ENCODE measurements at regions not wholly inside any gene's neighbourhood (a gene's known extent, or its start where the extent isn't known, plus 50 kb on each side); places are given as distances from the start of the nearest gene placed in this dataset.

- Histone ChIP-seq H3K4me3 (replicated peaks in 1 of 3; ENCODE audit: insufficient read depth in 1 of 3, low read depth in 1 of 3, low read length in 3 of 3) (no peak overlapping the region), H3K9me3 (replicated peaks; ENCODE audit: control insufficient read depth, insufficient read depth, low read length) (no peaks in the 10 kb centered on the region), H3K9ac (replicated peaks; ENCODE audit: extremely low read depth, insufficient read depth, low read length) (no peak overlapping the region), H3K36me3 (ENCODE audit: control insufficient read depth in 2 of 2, extremely low read depth in 1 of 2, insufficient read depth in 2 of 2, low read length in 2 of 2) (no peaks in the 10 kb centered on the region), H2AFZ (ENCODE audit: low read depth, low read length) (no peak overlapping the region), H3K79me2 (ENCODE audit: control insufficient read depth, insufficient read depth, low read length) (no peaks in the 10 kb centered on the region), H3K27me3 (ENCODE audit: control insufficient read depth in 2 of 2, insufficient read depth in 2 of 2, low read length in 2 of 2) (no peaks in the 10 kb centered on the region), H3K27ac (ENCODE audit: insufficient read depth, low read depth, low read length) (no peak overlapping the region), H3K4me1 (ENCODE audit: control insufficient read depth, extremely low read depth, insufficient read depth, low read length) (no peaks in the 10 kb centered on the region), H3K4me2 (ENCODE audit: insufficient read depth, low read length) (no peak overlapping the region), H4K20me1 (replicated peaks; ENCODE audit: control insufficient read depth, extremely low read depth, insufficient read depth, low read length) (no peaks in the 10 kb centered on the region), H3K9me1 (replicated peaks; ENCODE audit: control insufficient read depth, extremely low read depth, insufficient read depth, low read length) (no peaks in the 10 kb centered on the region)
- ChIA-PET POLR2A (no interaction called here), CTCF (interaction anchor here (1.4 kb wide), 1 partner anchor 10 kb away, joined by 6 read pairs; no protein-coding TSS in a partner anchor)
- FAIRE-seq (no peak), DNase-seq (ENCODE audit: low read depth, low spot score) (no peak)
- BruUV-seq (replicated peaks) = no TSS peak
- dilution Hi-C loops (cut with MboI; ENCODE audit: extremely low pct_ligation_motif_present, low sequenced_read_pairs) (no loop called here), intact Hi-C loops (cut with micrococcal nuclease) (no loop called here)
- TF ChIP-seq CTCF (IDR thresholded peaks at IDR 0.05; ENCODE audit: extremely low read depth in 1 of 2, insufficient read depth in 1 of 2, low read depth in 1 of 2, low read length in 2 of 2) (no peak), FOS (IDR thresholded peaks at IDR 0.05; ENCODE audit: borderline replicate concordance, insufficient read depth, low read length) (no peak), JUN (IDR thresholded peaks at IDR 0.05; ENCODE audit: borderline replicate concordance, insufficient read depth, insufficient read length, low read depth) (no peak), EZH2 (IDR thresholded peaks at IDR 0.05; ENCODE audit: borderline replicate concordance, low read depth, low read length, severe bottlenecking) (no peak), POLR2AphosphoS5 (IDR thresholded peaks at IDR 0.05; ENCODE audit: insufficient read depth, low read depth, low read length) (no peak), MYC (IDR thresholded peaks at IDR 0.05; ENCODE audit: low read depth, low read length) (no peak), POLR2A (IDR thresholded peaks at IDR 0.05; ENCODE audit: low read depth, low read length) (no peak), GATA2 (IDR thresholded peaks at IDR 0.05; ENCODE audit: insufficient read depth, insufficient read length, low read depth, low read length) (no peak)
- TF ChIP-seq, protein P1, sequence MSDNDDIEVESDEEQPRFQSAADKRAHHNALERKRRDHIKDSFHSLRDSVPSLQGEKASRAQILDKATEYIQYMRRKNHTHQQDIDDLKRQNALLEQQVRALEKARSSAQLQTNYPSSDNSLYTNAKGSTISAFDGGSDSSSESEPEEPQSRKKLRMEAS (IDR thresholded peaks at IDR 0.05; ENCODE audit: insufficient read depth, insufficient read length) = no peak
Measured at GRCh38 chr4:135290136-135290535, 1088.5 kb upstream of the PABPC4L start.
